Neural cell (in vitro differentiated cells): ENCODE measurements at regions not wholly inside any gene's neighbourhood (a gene's known extent, or its start where the extent isn't known, plus 50 kb on each side); places are given as distances from the start of the nearest gene placed in this dataset.

Experiments used
- H2AFZ ChIP-seq: fragments of 200-600, 300-800 bp; sonication (generic), shearing (Covaris generic); 2 replicates; pipeline ENCODE4 v1.6.0; 2014; ENCODE audit warnings: low read depth, mild to moderate bottlenecking, antibody characterized with exemption, low read length, moderate library complexity
- H3F3A ChIP-seq: fragments of 200-600 bp; shearing (Covaris generic); 2 replicates; pipeline ENCODE4 v1.6.1; 2016; ENCODE audit warnings: mild to moderate bottlenecking, moderate library complexity, mixed read lengths, antibody characterized with exemption, low read length; ENCODE audit not compliant: insufficient read depth, poor library complexity, severe bottlenecking
- H3K27ac ChIP-seq: fragments of 200-600, 300-800 bp; sonication (generic), shearing (Covaris generic); 2 replicates; pipeline ENCODE4 v1.5.1; 2014; ENCODE audit warnings: mild to moderate bottlenecking, low read length, moderate library complexity
- H3K27me3 ChIP-seq: fragments of 300-800, 200-600 bp; sonication (generic), shearing (Covaris generic); 2 replicates; pipeline ENCODE4 v1.6.0; 2014; ENCODE audit warnings: mild to moderate bottlenecking, low read depth, low read length, moderate library complexity; ENCODE audit not compliant: insufficient read depth
- H3K36me3 ChIP-seq: fragments of 300-800, 200-600 bp; sonication (generic), shearing (Covaris generic); 2 replicates; pipeline ENCODE4 v1.5.1; 2014; ENCODE audit warnings: mild to moderate bottlenecking, antibody characterized with exemption, low read length, moderate library complexity; ENCODE audit not compliant: insufficient read depth
- H3K4me2 ChIP-seq: fragments of 300-800, 200-600 bp; sonication (generic), shearing (Covaris generic); 2 replicates; pipeline ENCODE4 v1.6.0; 2014; ENCODE audit warnings: mild to moderate bottlenecking, low read length
- H3K4me3 ChIP-seq: fragments of 300-800, 200-600 bp; sonication (generic), shearing (Covaris generic); 2 replicates; pipeline ENCODE4 v1.5.1; 2014; ENCODE audit warnings: mild to moderate bottlenecking, low read length, moderate library complexity
- H3K79me2 ChIP-seq: fragments of 200-600 bp; shearing (Covaris generic); replicated peaks from 2 replicates; pipeline ENCODE4 v1.6.0; 2014; ENCODE audit warnings: mild to moderate bottlenecking, low read length, moderate library complexity; ENCODE audit not compliant: insufficient read depth
- H3K9ac ChIP-seq: fragments of 300-800, 200-600 bp; sonication (generic), shearing (Covaris generic); 2 replicates; pipeline ENCODE4 v1.6.1; 2016; ENCODE audit warnings: mild to moderate bottlenecking, low read length, mixed read lengths
- H3K9me2 ChIP-seq: fragments of 200-600 bp; shearing (Covaris generic); 2 replicates; pipeline ENCODE4 v1.6.1; 2016; ENCODE audit warnings: mild to moderate bottlenecking, low read length, mixed read lengths; ENCODE audit not compliant: insufficient read depth
- H3K9me3 ChIP-seq: fragments of 200-600, 300-800 bp; sonication (generic), shearing (Covaris generic); 2 replicates; pipeline ENCODE4 v1.6.1; 2016; ENCODE audit warnings: mild to moderate bottlenecking, mixed run types, low read length, moderate library complexity, mixed read lengths
- H4K20me1 ChIP-seq: fragments of 200-600 bp; shearing (Covaris generic); 2 replicates; pipeline ENCODE4 v1.6.1; 2016; ENCODE audit warnings: mild to moderate bottlenecking, mixed run types; ENCODE audit not compliant: insufficient read depth
- EP300 ChIP-seq: fragments of 450-650 bp; conservative IDR thresholded peaks from 2 replicates; pipeline ENCODE4 v1.6.1; 2014; ENCODE audit warnings: antibody characterized with exemption, mild to moderate bottlenecking, moderate library complexity; ENCODE audit not compliant: poor library complexity, severe bottlenecking
- EZH2 ChIP-seq: fragments of 200-600, 300-800 bp; shearing (Covaris generic), sonication (generic); IDR thresholded peaks from 2 replicates; pipeline ENCODE4 v1.6.1; 2014; ENCODE audit warnings: antibody characterized with exemption, low read length, borderline replicate concordance, mild to moderate bottlenecking; ENCODE audit not compliant: insufficient read depth, poor library complexity, severe bottlenecking
- MXI1 ChIP-seq: fragments of 450-650 bp; conservative IDR thresholded peaks from 2 replicates; pipeline ENCODE4 v1.6.1; 2014; ENCODE audit warnings: antibody characterized with exemption, mild to moderate bottlenecking; ENCODE audit not compliant: poor library complexity, severe bottlenecking
- POLR2AphosphoS5 ChIP-seq: IDR thresholded peaks from 2 replicates; pipeline ENCODE4 v1.6.1; 2012
- RAD21 ChIP-seq: fragments of 450-650 bp; conservative IDR thresholded peaks from 2 replicates; pipeline ENCODE4 v1.6.1; 2014; ENCODE audit warnings: antibody characterized with exemption, mild to moderate bottlenecking, moderate library complexity
- SMC3 ChIP-seq: fragments of 450-650 bp; conservative IDR thresholded peaks from 2 replicates; pipeline ENCODE4 v1.6.1; 2014; ENCODE audit warnings: antibody characterized with exemption, mild to moderate bottlenecking, moderate library complexity; ENCODE audit not compliant: poor library complexity
- TAF1 ChIP-seq: IDR thresholded peaks from 2 replicates; pipeline ENCODE4 v1.6.1; 2012; ENCODE audit warnings: low read depth
- TF ChIP-seq, protein P1 (sequence below): IDR thresholded peaks from 2 replicates; pipeline ENCODE4 v1.6.1; 2012; ENCODE audit warnings: borderline replicate concordance
- TF ChIP-seq, protein P2 (sequence below): fragments of 450-650 bp; IDR thresholded peaks from 2 replicates; pipeline ENCODE4 v1.5.1; 2014; ENCODE audit warnings: antibody characterized with exemption, mild to moderate bottlenecking, moderate library complexity; ENCODE audit not compliant: poor library complexity, severe bottlenecking

DNA sequence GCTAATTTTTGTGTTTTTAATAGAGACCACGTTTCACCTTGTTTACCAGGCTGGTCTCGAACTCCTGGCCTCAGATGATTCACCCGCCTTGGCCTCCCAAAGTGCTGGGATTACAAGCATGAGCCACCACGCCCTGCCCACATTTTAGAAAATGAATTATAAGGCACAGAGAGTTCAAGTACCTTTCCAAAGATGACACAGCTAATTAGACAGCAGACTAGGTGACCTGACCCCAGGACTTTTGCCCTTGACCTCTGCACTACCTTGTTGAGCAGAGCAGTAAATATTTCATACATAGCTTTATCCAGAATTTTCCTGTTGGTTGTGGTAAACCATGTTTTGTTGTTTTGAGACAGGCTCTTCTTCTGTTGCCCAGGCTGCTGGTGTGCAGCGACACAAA, 131.3 kb upstream of the KCTD7 start:
- no peaks in the 10 kb centered on the region for H4K20me1 ChIP-seq
- no peak overlapping the region for H2AFZ ChIP-seq
- H3K4me3 ChIP-seq = no peak overlapping the region
- TF ChIP-seq, protein P1, sequence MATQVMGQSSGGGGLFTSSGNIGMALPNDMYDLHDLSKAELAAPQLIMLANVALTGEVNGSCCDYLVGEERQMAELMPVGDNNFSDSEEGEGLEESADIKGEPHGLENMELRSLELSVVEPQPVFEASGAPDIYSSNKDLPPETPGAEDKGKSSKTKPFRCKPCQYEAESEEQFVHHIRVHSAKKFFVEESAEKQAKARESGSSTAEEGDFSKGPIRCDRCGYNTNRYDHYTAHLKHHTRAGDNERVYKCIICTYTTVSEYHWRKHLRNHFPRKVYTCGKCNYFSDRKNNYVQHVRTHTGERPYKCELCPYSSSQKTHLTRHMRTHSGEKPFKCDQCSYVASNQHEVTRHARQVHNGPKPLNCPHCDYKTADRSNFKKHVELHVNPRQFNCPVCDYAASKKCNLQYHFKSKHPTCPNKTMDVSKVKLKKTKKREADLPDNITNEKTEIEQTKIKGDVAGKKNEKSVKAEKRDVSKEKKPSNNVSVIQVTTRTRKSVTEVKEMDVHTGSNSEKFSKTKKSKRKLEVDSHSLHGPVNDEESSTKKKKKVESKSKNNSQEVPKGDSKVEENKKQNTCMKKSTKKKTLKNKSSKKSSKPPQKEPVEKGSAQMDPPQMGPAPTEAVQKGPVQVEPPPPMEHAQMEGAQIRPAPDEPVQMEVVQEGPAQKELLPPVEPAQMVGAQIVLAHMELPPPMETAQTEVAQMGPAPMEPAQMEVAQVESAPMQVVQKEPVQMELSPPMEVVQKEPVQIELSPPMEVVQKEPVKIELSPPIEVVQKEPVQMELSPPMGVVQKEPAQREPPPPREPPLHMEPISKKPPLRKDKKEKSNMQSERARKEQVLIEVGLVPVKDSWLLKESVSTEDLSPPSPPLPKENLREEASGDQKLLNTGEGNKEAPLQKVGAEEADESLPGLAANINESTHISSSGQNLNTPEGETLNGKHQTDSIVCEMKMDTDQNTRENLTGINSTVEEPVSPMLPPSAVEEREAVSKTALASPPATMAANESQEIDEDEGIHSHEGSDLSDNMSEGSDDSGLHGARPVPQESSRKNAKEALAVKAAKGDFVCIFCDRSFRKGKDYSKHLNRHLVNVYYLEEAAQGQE = no peak
- no peak for TF ChIP-seq SMC3
- no peak for TF ChIP-seq MXI1
- TF ChIP-seq RAD21 = no peak
- no peak for TF ChIP-seq POLR2AphosphoS5
- TF ChIP-seq TAF1 = no peak
- TF ChIP-seq EZH2 = no peak
- TF ChIP-seq EP300 = no peak
- TF ChIP-seq, protein P2, sequence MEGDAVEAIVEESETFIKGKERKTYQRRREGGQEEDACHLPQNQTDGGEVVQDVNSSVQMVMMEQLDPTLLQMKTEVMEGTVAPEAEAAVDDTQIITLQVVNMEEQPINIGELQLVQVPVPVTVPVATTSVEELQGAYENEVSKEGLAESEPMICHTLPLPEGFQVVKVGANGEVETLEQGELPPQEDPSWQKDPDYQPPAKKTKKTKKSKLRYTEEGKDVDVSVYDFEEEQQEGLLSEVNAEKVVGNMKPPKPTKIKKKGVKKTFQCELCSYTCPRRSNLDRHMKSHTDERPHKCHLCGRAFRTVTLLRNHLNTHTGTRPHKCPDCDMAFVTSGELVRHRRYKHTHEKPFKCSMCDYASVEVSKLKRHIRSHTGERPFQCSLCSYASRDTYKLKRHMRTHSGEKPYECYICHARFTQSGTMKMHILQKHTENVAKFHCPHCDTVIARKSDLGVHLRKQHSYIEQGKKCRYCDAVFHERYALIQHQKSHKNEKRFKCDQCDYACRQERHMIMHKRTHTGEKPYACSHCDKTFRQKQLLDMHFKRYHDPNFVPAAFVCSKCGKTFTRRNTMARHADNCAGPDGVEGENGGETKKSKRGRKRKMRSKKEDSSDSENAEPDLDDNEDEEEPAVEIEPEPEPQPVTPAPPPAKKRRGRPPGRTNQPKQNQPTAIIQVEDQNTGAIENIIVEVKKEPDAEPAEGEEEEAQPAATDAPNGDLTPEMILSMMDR = no peak
- no peaks in the 10 kb centered on the region for H3K9me3 ChIP-seq
- no peaks in the 10 kb centered on the region for H3K36me3 ChIP-seq
- H3K27me3 ChIP-seq = no peaks in the 10 kb centered on the region
- H3K79me2 ChIP-seq = peaks cover 5% of the 10 kb centered on the region
- no peaks in the 10 kb centered on the region for H3K9me2 ChIP-seq
- no peak overlapping the region for H3K4me2 ChIP-seq
- no peak overlapping the region for H3K27ac ChIP-seq
- H3K9ac ChIP-seq = no peak overlapping the region
- no peaks in the 10 kb centered on the region for H3F3A ChIP-seq

DNA sequence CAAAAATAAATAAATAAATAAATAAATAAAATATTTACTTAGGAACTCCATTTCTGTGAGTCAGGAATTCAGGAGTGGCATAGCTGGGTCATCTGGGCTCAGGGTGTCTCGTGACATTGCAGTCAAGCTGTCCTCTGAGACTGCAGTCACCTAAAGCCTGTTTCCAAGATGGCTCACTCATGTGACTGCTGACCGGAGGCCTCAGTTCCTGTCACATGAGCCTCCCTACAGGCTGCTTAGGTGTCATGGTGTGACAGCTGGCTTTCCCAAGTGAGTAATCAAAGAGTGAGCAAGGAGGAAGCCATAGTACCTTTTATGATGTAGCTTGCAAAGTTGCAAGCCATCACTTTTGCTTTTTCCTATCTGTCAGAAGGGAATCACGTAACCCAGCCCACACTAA, 128.6 kb upstream of the KCTD7 start:
- H3K9ac ChIP-seq = no peak overlapping the region
- no peak overlapping the region for H3K4me2 ChIP-seq
- no peak overlapping the region for H2AFZ ChIP-seq
- H3K4me3 ChIP-seq = no peak overlapping the region
- H4K20me1 ChIP-seq = no peaks in the 10 kb centered on the region
- H3K27me3 ChIP-seq = no peaks in the 10 kb centered on the region
- no peak overlapping the region for H3K27ac ChIP-seq
- no peaks in the 10 kb centered on the region for H3F3A ChIP-seq
- no peaks in the 10 kb centered on the region for H3K9me2 ChIP-seq
- H3K9me3 ChIP-seq = no peaks in the 10 kb centered on the region
- no peaks in the 10 kb centered on the region for H3K79me2 ChIP-seq
- TF ChIP-seq EP300 = no peak
- TF ChIP-seq, protein P2 = no peak
- H3K36me3 ChIP-seq = no peaks in the 10 kb centered on the region
